ENCODE measurements at regions not wholly inside any gene's neighbourhood (a gene's known extent, or its start where the extent isn't known, plus 50 kb on each side); places are given as distances from the start of the nearest gene placed in this dataset.

- DNase-seq, result no peak
These were observed 252.1 kb downstream of the TMX3 start for GRCh38 chr18:68462766-68463165.

- no peak for DNase-seq
These were observed 252.8 kb downstream of the TMX3 start for GRCh38 chr18:68462148-68462547.

DNA sequence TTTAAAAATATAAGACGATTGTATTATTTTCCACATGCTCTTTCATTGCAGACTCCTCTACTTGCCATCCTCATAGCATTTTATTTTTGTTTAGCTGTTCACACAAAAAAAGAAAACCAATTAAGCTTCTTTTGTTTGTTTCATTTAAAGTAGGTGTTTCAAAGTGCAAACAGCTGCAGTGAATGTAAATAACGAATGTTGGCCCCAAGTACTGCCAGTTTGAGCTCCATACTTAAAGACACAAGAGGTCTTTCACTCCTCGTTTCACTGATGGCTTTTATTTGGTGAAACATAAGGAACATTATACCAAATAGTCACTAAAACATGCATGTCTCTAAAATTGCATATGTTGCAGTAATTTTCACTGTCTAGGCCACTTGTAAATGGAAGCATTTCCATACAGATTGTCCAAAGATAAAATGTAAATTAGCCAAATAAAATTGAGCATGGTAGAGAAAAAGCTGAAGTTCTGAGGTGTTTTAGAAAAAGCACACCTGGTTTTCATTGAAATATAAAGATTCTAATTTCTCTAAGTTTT is 253.4 kb downstream of the TMX3 start:
- DNase-seq, result no peak

DNA sequence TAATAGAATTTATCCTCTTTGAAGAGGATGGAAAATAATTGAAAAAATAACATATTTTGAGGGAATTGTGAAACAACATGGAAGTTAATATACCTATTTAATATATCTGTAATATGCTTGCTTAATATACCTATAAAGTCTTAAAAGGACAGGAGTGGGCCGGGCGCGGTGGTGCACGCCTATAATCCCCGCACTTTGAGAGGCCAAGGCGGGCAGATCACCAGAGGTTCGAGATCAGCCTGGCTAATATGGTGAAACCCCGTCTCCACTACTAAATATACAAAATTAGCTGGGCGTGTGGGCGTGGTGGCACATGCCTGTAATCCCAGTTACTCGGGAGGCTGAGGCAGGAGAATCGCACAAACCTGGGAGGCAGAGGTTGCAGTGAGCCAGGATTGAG is 254.9 kb downstream of the TMX3 start:
- no peak for DNase-seq

- no peak for DNase-seq
These were observed 257.9 kb downstream of the TMX3 start for GRCh38 chr18:68456985-68457384.

DNA sequence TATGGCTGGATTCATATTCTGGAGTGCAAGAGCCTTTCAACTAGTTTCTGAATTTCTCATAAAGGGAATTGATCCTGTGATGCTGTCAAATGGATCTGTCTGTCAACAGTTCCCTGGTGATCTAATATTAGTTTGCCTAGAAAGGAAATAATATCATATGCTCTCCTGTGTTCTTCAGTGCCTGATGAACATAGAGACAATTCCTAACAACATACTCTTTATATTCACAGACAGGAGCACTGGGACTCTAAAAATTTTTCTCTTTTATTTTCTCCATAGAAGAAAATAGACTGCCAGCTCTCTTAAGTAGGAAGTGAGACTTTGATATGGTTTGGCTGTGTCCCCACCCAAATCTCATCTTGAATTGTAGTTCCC is 259.7 kb downstream of the TMX3 start:
- no peak for DNase-seq

GRCh38 chr18:68454511-68455228 is 260.2 kb downstream of the TMX3 start:
- DNase-seq, result no peak

DNA sequence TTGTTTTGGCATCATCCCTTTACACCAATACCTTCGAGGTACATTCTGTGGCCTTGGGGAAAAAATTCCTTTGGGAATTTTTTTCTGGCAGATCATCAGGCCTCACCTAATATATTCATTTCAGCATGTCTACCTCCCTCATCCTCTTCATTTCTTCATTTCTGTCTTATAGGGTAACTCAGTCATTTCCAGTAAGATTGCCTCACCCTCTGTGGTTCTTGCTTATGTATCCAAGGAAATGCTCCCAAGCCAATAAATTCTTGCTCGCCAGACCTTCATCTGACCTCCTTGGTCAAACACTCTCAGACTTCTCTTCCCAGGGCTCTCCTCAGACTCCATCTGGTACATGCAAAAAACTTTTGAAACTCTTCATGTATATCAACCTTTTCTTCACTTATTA is 265.6 kb downstream of the TMX3 start:
- no peak for DNase-seq

- no peak for DNase-seq
These were observed 266.2 kb downstream of the TMX3 start for GRCh38 chr18:68448736-68449135.

GRCh38 chr18:68447286-68447685 is 267.6 kb downstream of the TMX3 start:
- DNase-seq, result no peak

DNA sequence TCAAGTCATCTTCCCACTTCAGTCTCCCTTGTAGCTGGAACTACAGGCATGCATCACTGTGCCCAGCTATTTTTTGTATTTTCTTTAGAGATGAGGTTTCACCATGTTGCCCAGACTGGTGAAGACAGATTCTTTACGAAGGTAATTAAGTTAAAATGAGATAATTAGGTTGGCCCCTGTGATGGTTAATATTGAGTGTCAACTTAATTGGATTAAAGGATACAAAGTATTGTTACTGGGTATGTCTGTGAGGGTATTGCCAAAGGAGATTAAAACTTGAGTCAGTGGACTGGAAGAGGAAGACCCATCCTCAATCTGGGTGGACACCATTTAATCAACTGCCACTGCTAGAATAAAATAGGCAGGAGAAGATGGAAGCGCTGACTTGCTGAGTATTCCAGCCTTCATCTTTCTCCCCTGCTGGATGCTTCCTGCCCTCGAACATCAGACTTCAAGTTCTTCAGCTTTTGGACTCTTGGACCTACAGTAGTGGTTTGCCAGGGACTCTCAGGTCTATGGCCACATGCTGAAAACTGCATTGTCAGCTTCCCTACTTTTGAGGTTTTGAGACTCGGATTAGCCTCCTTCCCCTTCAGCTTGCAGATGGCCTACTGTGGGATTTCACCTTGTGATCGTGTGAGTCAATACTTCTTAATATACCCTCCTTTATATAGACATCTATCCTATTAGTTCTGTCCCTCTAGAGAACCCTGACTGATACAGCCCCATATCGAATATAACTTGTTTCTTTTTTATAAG is 269.1 kb downstream of the TMX3 start:
- DNase-seq, result no peak

- no peak for DNase-seq
These were observed 269.8 kb downstream of the TMX3 start for GRCh38 chr18:68445136-68445535.

DNA sequence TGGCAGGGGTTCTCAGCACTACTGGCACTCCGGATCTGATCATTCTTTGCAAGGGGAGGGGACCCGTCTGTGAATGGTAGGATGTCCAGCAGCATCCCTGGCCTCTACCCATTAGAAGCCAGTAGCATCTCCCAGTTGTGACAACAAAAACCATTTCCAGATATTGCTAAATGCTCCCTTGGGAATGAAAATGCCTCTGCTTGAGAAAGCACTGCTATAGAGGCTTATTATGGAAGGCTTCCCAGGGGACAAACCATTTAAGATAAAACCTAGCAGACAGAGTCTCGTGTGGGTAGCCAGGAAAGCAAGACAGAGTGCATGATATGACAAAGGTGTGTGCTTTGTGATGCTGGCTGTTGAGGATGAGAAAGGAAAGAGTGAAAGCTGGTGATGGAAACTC is 273.7 kb downstream of the TMX3 start:
- DNase-seq, result no peak

DNA sequence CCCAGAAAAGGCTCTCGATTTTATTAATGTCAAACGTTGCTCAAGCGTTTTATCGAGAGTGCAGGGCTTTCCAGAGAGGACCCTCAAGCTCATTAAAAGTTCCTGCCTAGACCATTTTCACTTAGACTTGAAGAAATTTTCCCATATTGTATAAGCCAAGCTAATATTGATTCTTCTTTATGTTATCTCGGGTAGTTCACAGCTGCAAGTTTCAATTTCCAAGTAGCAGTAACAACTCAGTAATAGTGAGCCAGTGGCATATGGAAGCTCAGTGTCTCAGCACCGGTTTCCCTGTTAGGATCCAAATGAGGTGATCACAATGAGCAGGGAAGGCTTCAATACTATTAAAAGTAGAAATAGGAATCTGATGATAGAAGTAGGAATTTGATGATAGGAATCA is 274.5 kb downstream of the TMX3 start:
- no peak for DNase-seq

- DNase-seq, result no peak
These were observed 275.3 kb downstream of the TMX3 start for GRCh38 chr18:68439642-68440041.

DNA sequence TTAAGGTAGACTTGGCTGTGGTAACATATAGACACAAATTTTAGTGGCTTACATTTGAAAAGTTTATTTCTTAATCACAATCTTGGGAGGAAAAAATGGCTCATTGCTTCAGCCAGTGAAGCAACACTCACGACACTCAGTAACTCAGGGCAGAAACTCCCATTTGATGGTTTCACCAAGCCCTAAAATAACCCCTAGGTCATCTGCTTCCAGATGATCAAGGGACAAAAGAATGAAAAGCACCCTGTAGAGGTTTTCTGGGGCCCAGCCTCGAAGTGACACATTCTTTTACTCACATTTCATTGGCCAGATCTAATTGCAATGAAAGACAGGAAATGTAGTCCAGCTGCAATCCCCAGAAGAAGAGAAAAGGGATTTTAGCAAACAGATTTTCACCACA is 275.9 kb downstream of the TMX3 start:
- DNase-seq, result no peak

DNA sequence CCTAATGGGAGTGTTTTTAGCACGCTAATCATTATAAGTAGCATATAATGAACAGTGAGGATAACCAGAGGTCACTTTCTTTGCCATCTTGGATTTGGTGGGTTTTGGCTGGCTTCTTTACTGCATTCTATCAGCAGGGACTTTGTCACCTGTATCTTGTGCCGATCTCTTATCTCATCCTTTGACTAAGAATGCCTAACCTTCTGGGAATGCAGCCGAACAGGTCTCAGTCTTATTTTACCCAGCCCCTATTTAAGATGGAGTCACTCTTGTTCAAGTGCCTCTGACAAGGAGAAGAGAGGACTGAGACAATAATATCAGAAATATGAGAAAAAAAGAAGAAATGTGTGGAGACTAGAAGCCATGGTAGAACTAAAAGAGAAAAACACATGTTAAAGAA is 276.4 kb downstream of the TMX3 start:
- DNase-seq, result no peak

- no peak for DNase-seq
These were observed 278.4 kb downstream of the TMX3 start for GRCh38 chr18:68436485-68436884.

DNA sequence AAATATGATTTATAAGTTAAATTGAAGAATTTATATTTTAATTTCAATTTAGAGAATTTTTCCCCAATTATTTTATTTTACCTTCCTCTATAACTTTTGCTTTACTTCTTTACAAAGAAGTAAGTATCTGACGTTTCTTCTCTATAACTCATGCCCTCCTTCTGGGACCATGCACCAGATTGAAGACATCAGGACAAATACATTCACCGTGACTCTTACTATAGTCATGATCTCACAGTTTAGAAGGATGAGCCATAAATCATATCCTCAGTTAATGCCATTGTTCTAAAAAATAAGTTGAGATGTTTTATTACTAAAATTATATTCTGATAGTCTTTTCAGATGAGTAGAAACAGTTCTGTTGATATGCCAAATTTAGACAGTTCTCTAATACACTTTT is 279.3 kb downstream of the TMX3 start:
- no peak for DNase-seq

GRCh38 chr18:68431922-68432198 is 283.0 kb downstream of the TMX3 start:
- no peak for DNase-seq

DNA sequence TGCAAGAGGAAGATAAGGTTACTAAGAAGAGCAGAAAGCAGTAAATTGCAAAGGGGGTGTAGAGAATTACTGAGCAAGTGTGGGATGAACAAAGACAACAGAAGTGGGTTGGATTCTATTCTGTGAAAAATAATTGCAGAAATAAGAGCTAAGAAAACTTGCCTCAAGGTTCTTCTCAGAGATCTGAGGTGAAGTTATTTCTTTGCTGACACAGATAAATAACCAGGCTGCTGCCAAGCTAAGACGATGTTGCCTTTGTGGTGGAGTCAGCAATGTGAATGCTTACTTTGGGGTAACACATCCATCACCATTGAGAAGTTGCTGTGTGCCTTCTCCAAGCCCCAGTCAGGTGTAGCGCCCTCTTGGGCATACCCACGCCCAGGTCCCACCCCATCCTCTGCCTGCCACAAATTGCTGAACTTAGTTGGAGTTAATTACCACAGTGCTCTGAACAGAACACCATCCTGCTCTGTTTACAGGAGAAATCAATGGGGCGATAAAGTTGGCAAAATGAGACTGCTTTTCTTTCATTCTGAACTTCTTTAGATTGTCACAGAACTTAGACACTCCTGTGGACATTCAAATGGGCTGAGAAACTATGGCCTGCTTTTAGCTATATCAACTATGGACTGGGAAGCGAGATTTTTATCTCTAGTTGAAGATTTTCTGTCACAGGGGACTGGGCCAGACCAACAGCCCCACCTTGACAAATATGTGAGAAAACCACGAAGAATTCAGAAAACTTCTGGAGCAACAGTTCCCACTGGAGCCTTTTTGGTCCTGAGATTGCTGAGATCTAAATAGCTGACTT is 283.6 kb downstream of the TMX3 start:
- no peak for DNase-seq

DNA sequence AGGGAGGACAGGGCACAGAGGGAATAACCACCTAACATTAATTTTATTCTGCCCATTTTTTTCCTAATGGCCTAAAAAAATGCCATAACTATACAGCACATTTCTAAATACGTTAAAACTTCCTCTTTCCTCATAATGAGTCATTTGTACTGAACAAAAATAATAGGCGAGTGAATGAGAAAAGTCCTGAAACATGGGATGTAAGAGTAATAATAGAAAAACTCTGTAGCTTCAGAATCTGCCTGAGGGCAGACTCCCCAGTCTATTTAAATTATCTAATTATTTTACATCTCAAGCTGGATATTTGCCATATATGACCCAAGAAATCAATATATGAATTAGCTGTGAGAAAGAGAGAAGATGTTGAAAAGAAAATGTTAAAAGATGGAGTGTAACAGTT is 285.1 kb downstream of the TMX3 start:
- no peak for DNase-seq

DNA sequence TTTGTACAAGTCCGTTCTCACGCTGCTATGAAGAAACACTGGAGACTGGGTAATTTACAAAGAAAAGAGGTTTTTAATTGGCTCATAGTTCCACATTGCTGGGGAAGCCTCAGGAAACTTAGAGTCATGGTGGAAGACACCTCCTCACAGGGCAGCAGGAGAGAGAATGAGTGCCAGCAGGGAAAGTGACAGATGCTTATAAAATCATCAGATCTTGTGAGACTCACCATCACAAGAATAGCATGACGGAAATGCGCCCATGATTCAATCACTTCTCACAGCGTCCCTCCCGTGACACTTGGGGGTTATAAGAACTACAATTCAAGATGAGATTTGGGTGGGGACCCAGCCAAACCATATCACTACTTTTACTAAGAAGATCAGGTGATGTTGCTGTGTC is 285.8 kb downstream of the TMX3 start:
- DNase-seq, result no peak

- DNase-seq, result no peak
These were observed 286.2 kb downstream of the TMX3 start for GRCh38 chr18:68428661-68429060.

All from NCI-H510A (cell line).